NCI-H2171 (cell line): ENCODE measurements at regions not wholly inside any gene's neighbourhood (a gene's known extent, or its start where the extent isn't known, plus 50 kb on each side); places are given as distances from the start of the nearest gene placed in this dataset.
"Not testable (repeated sequence)": the region's sequence is repeated elsewhere in the genome, so short reads cannot be mapped to it uniquely, and the experiment has no call there.

Experiments used
- DNase-seq: peaks from one replicate; lab custom pipeline; 2025; lab: John Stamatoyannopoulos, UW

- no peak for DNase-seq
These were observed 316.1 kb downstream of the OTUD1 start for GRCh38 chr10:23754941-23755340.

DNA sequence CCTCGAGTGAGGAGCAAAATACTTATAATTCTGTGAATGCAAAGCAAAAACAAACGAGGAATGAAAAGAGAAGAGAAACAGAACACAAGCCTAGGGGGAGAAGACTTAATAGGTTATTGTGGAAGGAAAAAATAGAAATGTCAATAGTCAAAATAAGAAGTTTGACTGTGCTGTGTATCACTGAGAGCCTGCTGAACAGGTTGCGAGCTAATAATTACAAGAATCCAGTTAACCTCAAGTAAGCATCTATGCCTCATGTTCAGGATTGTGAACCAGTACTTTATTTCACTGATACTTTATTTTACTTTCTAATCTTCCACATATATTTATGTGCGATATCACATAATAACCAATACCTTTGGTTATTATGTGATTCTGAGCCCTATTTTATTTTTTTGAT, 316.7 kb downstream of the OTUD1 start:
- no peak for DNase-seq

DNA sequence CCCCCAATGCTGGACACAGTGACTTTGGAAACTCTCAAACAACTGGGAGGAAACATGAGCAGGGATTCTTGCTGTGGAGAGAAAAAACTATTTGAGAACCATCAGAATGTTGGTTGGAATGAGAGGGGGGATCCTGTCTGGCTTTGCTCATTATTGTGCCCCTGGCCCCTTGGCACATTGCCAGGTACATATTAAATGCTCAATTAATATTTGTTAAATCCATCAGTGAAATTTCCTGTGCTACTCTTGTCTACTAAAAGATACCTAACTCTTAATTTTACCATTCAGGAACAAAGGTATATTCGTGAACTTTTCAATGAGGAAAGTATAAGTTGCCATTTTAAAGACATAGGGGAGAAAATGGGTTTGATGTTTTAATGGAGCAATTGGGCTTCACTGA, 329.4 kb downstream of the OTUD1 start:
- no peak for DNase-seq

GRCh38 chr10:23777153-23777552, 338.3 kb downstream of the OTUD1 start:
- no peak for DNase-seq

- DNase-seq, result no peak
These were observed 340.4 kb downstream of the OTUD1 start for GRCh38 chr10:23779301-23779700.

DNA sequence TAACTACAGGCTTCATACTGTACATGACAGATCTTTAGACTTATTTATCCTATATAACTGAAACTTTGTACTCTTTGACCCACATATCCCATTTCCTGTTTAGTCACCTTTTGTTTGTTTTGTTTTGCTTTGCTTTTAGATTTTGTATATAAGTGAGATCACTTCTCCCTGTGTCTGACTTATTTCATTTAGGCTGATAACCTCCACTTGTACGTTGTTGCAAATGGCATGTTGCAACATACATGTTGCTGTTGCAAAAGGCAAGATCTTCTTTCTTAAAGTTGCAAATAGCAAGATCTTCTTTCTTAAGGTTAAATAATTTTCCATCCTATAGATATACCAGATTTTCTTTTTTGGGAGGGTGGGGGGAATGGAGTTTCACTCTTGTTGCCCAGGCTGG, 341.5 kb downstream of the OTUD1 start:
- DNase-seq, result no peak

DNA sequence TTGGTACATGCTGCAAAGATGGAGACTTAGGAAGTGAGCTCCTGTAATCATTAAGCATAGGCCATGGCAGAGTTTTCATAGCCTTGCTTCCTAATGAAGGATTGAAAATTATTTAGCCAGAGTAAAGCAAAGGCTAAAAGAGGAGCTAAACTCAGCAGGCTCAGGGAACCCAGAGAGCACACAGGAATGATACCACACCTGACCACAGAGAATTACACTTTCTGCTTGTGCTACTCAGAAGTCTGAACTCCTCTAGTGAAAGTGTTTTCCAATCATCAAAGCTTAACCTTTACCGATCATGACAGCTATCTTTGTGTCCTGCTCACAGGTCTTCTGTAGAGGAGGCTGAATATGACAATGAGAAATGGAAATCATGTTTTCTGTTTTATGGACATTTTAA, 347.7 kb downstream of the OTUD1 start:
- DNase-seq, result no peak

DNA sequence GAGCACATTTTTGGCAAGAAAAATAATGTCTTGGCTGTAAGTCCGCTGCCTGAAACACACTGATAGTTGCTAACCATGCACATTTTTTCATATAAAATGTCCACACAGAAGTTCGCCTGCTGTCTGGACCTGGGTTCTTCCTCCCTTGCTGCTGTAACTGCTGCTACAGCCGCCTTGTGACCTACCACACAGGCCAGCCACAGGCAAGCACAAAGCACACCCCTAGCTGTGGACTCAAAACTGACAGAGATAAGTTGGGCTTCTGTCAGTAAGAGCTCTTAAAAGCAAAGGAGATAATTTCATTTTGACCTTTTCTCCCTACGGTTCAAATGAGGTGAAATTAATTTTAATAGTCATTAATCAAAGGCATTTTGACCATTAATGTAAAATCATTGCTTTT, 354.7 kb downstream of the OTUD1 start:
- no peak for DNase-seq

DNA sequence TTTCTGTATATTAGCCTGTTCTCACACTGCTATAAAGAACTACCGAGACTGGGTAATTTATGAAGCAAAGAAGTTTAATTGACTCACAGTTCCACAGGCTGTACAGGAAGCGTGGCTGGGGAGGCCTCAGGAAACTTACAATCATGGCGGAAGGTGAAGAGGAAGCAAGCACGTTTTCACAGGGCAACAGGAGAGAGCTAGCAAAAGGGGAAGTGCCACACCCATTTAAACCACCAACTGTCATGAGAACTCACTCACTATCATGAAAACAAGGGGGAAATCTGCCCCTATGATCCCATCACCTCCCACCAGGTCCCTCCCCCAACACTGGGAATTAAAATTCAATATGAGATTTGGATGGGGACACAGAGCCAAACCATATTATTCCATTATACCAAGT, 358.6 kb downstream of the OTUD1 start:
- DNase-seq, result not testable (repeated sequence)

DNA sequence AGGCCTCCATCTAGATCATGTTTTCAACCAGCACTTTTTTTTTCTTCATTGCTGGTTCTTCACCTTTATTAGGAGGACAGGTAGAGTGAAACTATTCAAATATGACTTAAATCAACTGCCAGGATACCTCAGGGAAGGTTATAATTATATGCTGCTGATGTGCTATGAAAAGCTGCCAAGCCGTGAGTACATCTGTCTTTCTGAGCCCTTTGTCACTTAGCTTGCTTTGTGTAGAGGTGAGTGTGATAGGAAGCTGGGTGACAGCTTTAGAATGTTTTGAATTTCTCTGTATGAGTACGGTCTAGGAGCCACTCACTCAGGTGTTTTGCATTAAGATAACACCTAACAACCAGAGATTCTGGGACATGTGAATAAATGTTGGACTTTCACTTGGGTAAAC, 365.2 kb downstream of the OTUD1 start:
- DNase-seq, result no peak

GRCh38 chr10:23813687-23814086, 374.8 kb downstream of the OTUD1 start:
- no peak for DNase-seq

DNA sequence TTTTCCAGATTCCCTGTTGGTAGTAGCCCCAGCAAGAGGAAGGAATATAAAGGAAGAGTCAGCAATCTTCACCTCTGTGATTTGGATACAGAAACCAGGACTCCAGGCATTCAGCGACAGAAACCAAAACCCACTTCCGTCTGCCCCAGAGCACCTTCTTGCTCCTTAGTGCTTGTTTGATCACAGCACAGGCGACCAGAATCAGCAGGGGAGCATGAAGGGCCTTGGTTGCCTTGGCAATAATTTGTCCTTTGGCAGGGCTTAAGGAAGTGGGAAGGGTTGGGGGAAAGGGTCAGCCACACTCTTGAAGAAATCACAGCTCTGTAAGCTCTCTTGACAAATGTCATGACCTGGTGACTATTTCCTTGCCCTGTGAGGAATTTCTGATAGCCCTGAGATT, 379.6 kb downstream of the OTUD1 start:
- DNase-seq, result no peak

DNA sequence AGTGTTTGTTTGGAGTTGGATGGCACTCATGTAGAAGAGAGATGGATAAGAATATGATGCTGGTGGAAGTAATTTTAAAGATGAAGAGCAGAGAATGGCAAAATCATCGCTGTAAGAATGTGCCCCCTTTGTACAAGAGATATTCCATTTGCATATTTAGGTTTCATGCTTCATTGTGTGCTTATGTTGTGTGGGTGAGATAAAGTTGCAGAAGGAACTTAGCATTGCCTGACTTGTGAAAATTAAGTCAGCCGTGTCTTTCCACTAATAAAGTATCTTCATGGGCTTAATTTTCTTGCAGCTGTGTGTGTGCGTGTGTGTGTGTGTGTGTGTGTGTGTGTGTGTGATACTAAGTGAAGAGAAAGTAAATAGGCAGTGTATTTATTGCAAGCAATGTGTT, 381.9 kb downstream of the OTUD1 start:
- no peak for DNase-seq

DNA sequence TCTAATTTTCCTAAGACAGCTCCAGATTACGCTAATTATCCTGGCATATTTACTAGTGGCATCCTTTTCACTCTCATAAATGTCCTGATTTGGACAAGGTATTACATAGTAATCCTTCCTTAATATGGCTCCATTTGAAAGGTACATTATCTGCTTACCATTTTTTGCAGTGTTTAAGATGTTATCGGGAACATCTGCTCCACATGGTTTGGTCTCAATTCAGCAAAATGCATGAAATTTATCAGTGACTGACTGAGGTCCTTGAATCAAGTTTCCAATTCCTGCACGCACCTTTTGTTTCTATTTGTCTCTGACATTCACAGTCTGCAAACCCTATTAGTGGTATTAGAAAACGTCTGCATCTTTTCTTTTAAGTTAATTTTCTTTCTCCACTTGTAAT, 384.1 kb upstream of the KIAA1217 start:
- DNase-seq, result no peak

DNA sequence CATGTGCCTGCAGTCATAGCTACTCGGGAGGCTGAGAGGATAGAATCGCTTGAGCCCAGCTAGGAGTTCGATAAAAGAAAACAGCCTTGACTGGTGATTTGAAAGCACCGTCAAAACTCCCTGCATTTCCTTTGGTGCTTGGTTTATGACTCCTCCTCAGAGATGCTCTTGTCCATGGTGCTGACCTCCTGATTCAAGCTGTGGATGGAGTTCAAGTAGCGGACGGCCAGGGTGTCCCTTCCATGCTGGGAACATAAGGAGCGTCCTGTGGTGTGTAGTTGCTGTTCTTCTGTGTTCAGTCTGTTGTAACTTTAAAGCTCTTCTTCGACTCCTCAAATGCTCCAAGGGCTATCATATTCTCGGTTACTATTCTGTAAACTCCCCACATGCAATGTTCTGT, 382.5 kb upstream of the KIAA1217 start:
- DNase-seq, result no peak

GRCh38 chr10:23829556-23829955, 379.4 kb upstream of the KIAA1217 start:
- DNase-seq, result no peak

DNA sequence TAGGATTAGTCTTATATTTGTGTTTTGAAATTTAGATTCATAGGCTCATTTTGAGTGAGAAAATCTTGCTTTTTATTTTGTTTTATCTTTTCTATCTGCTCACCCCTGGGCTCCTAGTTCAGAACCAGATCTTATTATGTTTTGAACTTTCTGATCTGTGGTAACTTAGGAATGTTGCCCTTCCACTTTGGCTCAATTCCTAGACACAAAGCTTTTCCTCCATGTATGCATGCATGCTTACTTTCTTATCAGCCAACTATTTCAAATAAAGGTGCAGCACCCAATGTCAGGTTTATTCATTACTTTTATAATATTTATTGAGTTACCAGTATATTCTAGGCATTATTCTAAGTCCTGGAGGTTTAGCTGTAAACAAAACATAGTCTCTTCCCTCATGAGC, 374.8 kb upstream of the KIAA1217 start:
- no peak for DNase-seq

GRCh38 chr10:23850631-23851030, 358.3 kb upstream of the KIAA1217 start:
- no peak for DNase-seq

DNA sequence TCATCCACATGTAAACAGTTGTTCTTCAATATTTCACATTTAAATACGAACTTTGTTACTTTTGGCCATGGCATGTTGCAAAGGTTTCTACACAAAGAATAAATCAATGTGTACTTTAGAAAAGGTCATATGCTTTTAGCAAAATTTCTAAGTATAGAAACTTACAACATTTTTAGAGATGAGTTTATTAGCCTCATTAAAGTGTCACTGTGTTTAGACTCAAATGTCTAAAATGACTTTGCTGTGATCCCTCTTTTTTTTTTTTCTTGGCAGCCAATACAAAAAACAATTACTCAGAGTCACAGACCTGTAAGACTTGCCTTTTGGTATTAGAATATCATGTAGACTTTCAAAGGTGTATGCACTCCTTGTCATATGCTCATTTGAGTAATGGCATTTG, 349.3 kb upstream of the KIAA1217 start:
- DNase-seq, result no peak

DNA sequence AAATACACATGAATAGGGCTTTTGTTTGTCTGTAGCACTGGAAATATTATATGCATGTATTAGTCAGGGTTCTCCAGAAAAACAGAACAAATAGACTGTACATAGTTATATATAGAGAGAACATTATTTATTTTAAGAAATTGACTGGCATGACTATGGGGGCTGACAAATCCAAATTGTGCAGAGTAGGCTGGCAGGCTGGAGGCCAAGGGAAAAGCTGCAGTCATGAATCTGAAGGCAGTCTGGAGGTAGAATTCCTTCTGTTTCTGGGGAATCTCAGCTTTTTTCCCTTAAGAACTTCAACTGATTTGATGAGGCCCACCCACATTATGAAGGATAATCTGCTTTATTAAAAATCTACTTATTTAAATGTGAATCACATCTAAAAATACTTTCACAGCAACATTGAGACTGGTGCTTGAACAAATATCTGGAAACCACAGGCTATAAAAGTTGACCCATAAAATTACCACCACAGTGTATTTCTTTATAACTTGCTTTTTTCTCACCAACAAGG, 344.2 kb upstream of the KIAA1217 start:
- no peak for DNase-seq

DNA sequence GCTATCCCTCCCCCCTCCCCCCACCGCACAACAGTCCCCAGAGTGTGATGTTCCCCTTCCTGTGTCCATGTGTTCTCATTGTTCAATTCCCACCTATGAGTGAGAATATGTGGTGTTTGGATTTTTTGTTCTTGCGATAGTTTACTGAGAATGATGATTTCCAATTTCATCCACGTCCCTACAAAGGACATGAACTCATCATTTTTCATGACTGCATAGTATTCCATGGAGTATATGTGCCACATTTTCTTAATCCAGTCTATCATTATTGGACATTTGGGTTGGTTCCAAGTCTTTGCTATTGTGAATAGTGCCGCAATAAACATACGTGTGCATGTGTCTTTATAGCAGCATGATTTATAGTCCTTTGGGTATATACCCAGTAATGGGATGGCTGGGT, 342.0 kb upstream of the KIAA1217 start:
- DNase-seq, result not testable (repeated sequence)

GRCh38 chr10:23868121-23868520, 340.8 kb upstream of the KIAA1217 start:
- DNase-seq, result no peak

DNA sequence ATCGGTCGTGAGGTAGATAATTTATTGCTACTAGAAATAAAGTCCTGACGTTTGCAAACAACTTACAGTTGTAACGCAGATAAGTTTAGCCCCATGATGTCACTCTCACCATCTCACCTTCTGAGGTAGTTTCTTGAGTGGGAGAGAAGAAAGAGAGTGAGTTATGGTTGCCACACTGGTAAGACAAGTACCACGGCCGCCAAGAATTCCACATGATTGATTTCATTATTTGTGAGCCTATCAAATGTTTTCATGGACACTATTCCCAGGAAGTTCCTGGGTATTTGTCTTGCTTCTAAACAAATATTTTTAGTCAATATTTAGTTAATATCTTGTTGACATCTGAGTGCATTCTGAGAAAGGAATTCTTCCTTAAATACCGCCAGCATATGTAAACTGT, 339.4 kb upstream of the KIAA1217 start:
- no peak for DNase-seq

DNA sequence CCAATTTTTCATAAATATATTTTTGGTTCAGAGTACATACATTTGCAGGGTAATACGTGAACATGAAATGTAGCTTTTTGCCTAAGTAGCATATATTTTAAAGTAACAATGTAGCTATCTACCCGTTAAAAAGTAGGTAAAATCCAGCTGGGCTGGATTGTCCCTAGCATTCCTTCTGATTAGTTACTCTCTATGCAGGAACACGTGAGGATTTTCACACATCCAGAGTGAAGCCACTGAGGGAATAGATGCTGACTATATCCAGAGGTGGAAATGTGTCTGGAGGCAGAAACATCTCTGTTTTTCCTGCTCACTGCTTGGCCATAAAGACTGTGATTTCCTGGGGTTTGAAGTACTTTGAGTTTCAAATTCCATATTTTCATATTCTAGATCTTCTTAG, 338.9 kb upstream of the KIAA1217 start:
- no peak for DNase-seq
